ENCODE measurements at regions not wholly inside any gene's neighbourhood (a gene's known extent, or its start where the extent isn't known, plus 50 kb on each side); places are given as distances from the start of the nearest gene placed in this dataset.

DNA sequence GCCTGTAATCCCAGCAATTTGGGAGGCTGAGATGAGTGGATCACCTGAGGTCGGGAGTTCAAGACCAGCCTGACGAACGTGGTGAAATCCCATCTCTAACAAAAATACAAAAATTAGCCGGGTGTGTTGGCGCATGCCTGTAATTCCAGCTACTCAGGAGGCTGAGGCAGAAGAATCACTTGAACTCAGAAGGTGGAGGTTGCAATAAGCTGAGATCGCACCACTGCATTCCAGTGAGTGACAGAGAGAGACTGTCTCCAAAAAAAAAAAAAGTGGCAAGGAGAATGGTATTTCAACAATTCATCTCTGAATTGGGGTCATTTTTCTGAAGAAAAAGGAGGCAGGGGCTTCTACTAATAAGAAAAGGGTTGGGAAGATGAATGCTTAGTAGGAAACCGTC is 111.5 kb upstream of the NHSL1 start:
- no peak for DNase-seq

DNA sequence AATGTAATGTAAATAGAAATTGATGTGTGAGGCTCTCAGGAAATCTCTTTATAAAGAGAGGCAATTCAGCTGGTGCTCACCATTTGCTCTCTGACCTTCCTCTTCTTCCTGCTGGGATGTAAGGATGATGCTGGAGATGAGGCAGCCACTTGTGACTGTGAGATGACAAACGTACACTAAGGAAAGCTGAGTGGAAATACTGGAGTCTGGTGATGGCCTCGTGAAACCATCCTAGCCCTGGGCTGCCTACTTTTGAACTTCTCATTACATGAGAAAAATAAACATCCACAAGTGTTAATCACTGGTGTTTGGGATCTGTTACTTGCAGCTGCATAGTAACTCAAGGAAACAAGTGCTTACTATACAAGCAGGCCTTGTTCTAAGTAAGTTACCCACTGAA is 114.9 kb upstream of the NHSL1 start:
- DNase-seq: no peak

DNA sequence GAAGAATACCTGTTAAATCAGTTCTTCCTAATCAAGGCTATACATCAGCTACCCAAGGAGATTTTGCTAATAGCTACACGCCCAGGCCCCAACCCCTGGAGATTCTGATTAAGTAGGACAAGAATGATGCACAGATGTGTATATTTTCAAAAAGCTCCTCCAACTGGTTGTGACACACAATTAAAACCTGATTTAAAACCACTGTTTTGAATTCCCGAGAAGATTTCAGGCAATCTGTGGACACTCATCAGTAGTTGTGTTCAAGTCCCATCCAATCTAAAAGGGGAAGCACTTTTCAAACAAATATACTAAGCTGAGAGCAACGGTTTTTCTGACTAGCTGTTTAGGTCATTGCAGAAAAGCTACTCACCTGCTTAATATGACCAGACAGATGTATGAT is 118.9 kb upstream of the NHSL1 start:
- DNase-seq: no peak

DNA sequence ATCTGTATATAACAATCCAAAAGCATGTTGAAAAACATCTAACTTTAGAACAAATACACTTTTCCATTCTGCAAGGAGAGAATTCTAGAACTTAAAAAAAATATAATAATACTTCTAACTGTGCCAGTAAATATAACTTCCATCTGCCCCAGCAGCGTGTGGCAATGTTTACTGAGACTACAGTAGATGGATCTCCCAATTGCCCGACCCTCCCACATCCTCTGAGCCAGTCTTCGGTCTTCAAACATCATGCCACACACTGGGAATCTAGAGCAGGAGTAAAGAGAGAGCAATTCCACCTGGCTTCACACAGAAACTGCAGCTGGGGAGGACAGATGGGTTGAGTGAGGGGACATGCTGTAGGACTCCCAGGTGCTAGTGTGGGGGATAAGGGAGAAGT is 121.3 kb upstream of the NHSL1 start:
- no peak for DNase-seq

DNA sequence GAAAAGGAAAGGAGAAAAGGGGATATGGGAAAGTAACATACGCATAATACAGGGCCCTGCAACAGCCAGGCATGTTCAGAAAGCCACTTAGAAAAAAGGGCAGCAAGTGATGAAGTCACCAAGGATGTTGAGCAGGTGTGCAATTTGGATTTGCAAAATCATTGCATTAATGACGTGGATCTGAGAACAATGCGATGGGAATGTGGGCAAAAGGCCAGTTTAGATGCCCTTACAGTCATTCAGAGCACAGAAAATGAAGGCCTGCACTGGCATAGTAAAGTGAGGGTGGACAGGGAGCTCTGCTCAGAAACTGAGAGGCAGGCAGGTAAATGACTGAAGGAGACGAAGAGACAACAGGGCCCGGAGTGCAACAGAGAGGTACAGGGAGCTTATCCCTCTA is 123.7 kb upstream of the NHSL1 start:
- DNase-seq: peak; percentile 19

DNA sequence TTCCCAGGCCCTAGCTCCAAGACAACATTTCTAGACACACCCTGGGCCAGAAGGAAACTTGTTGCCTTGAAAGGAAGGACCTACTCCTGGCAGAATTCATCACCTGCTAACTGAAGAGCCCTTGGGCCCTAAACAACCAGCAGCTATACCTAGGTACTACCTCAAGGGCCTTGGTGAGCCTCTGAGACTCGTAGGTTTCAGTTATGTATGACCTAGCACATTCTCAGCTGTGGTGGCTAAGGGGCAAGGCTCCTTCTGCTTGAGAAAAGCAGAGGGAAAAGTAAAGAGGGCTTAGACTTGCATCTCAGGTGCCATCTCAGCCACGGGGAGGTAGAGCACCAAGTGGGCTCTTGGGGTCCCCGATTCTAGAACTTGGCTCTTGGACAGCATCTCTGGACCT is 132.3 kb upstream of the NHSL1 start:
- DNase-seq: no peak

DNA sequence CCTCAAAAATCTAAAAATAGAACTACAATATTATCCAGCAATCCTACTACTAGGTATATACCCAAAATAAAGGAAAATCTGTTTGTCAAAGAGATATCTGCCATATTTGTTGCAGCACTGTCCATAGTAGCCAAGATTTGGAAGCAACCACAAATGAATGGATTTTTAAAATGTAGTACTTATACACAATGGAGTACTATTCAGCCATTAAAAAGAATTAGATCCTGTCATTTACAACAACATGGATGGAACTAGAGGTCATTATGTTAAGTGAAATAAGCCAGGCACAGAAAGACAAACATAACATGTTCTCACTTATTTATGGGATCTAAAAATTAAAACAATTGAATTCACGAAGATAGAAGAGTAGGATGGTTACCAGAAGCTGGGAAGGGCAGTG is 135.7 kb upstream of the CCDC28A start:
- no peak for DNase-seq

DNA sequence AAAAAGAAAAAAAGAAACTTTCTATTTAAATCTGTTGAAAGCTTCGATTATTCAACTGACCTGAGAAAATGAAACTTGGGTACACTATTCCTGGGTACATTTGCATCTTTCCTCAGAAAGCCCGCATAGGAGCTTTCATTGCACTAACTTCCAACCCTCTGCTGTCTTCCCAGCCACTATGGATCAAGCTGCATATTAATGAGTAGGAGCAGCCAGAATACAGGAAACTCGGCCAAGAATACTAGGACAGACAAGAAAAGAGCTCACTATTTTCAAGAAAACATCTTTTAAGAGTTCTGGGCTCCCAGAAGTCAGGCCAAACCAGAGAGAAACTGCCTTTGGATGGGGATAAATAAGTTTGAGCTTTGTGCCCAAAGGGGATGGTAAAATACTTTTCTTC is 135.0 kb upstream of the CCDC28A start:
- no peak for DNase-seq

DNA sequence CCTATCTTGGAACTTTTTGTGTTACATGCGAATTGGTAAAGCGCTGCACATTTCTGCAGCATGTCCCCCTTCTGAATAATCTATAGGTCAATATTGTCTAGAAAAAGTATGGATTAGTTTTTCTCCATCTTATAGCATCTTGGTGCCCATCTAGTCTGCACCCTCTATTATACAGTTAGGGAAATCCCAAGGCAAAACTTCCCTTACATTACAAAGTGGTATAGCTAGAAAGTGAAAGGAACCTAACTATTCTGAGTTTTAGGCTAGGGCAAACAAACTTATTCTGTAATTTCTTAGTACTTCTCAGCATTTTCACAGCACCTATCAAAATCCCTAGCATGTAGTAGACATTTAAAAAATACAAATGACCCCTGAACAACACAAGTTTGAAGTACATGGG is 133.5 kb upstream of the CCDC28A start:
- no peak for DNase-seq

DNA sequence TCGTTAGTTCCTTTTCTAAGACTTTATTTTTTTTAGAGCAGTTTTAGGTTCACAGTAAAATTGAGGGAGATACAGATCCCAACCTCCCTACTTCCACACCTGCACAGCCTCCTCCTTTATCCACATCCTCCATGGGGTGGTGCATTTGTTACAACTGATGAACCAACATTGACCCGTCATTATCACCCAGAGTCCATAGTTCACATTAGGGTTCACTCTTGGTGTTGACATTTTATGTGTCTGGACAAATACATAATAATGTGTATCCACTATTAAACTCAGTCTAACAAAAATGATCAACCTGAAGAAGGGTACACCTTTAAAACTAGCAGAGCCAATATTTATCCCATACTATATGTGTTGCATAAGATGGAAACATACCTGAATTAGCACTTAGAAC is 130.4 kb upstream of the CCDC28A start:
- DNase-seq: no peak

DNA sequence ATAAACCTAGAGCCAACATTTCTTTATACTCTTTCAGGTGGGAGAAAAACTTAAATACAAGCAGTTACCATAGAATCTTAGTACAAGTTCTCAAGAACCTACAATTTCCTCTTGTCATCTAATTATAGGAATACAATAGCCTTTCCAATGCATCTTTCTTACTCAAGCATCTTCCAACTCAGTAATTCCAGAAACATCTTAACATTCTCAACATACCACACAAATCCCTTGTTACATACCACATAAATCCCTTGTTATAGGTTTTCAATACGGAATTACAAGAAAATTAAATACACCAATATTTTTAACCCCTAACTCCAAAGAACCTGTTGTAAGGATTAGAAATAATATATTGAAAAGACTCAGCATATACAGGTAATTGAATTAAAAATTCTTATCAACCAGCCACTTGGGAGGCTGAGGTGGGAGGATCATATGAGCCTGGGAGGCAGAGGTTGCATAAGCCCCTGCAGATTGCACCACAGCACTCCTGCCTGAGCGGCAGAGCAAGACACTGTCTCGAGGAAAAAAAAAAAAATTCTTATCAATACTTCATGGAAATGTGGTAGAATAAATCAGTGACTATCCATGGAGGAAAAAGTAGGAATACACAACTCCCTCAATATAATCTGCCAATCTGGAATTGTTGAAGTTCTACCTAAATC is 127.5 kb upstream of the CCDC28A start:
- DNase-seq: no peak

DNA sequence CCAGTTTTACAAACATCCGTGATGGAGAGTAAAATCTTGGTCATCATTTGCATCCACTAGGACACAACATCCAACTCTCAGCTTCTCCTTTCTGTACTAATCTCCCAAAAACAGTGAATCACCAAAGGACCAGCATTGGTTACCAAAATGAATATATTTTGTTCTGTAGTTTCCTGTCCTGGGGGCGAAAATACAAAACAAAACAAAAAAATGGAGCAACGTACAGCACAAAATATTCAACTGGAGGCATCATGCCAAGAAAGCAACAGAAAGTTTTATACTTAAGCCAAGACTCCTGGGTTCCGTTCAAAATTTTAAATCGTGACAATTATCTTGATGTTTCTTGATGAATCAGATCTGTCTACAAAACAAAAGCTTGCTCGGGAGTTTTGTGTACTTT is 126.6 kb upstream of the CCDC28A start:
- no peak for DNase-seq

DNA sequence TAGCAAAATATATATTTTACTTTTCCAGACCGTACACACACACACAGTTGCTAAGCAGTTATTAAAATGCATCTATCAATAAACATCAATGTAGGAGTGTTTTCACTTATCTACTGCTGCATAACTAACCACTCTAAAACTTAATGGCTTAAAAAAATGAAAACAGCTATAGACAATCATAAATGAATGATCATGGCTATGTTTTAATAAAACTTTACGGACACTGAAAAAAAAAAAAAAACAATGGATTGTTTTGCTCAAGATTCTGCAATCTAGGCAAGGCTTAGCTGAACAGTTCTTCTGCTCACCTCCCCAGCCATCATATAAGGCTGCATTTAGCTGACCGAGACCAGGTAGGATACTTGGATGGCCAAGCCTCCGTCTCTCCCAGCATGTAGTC is 125.4 kb upstream of the CCDC28A start:
- no peak for DNase-seq

DNA sequence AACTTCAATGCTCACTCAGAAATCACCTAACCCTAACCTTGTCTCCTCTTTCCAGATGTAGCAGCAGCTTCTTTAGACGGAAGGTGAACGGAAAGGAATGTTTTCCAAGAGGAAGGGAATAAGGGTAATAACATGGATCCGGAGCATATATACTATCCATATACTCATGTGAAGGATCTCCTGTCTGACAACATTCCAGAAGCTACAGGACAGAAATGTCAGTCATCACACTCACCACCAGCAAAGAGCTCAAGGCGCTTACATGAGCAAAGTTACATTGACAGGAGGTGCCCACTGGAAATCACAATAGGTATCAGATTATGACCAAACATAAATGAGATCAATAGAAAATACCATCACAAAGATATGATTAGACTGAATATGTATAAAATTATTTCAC is 122.1 kb upstream of the CCDC28A start:
- no peak for DNase-seq

DNA sequence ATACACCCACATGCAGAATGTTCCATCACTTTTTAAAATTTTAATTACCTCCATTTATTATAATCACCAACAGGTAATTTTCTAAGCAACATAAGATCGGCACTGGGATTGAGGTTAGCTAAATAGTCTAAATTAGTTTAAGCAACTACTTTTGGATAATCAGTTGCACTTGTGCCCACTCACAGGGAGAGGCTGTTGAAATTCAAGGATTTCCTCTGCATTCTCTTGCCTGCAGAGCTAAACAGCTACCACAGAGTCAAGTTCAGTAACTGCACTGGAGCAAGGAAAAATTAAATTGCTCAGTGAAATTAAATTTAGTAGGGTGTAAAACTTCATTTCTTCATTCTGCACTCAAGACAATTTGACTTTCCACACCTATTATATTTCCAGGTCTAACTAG is 120.7 kb upstream of the CCDC28A start:
- peak; percentile 71 for DNase-seq

DNA sequence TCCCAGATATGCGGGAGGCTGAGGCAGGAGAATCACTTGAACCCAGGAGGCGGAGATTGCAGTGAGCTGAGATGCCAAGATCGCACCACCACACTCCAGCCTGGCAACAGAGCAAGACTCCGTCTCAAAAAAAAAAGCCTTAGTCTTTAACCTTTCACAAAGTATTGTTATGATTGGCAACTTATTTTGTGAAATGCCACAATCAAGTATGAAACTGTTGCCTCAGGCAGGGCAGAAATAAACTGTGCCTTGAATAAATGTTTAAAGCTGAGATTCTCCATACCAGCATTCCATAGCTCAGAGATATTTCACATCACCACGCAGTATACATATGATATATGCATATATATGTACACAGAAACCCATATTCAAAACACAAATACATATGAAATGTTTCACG is 120.1 kb upstream of the CCDC28A start:
- DNase-seq: no peak

DNA sequence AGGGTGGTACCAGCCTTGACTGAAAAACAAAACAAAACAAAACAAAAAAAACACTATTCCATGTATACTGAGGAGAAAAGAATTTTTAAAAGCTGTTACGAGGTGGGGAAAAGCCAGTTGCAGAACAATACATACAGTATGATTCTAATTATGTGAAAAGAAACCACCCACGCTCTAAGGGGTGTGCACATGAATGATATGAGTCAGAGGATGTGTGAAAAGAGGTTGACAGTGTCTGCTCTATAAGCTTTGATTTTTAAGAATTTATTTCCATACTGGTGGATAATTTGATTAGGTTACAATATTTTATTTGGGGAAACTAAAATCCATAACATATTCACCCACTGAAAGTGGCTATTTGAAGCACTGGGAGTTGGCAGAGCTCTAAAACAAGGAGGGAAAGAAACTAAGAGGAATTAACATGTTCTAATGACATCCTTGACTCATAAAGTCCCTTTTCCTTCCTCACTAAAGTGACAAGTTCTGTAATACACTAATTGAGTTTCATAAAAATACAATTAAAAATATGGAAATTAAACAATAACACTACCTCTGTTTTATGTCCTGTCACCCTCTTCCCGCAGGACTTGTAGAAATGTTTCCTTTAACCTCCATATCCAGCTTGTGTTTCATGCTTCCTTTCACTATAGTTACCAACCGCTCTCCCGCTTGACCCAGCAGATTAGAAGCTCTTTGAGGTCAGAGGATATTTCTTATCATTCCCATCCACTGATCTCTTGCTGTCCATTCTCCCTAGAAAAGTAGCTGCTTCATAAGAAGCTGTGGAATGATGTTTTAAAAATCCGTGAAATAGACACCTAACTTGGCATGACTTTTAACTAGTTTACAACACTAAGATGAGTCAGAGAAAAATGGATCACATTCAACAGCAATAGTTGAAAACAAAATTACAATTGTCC is 118.6 kb upstream of the CCDC28A start:
- no peak for DNase-seq

DNA sequence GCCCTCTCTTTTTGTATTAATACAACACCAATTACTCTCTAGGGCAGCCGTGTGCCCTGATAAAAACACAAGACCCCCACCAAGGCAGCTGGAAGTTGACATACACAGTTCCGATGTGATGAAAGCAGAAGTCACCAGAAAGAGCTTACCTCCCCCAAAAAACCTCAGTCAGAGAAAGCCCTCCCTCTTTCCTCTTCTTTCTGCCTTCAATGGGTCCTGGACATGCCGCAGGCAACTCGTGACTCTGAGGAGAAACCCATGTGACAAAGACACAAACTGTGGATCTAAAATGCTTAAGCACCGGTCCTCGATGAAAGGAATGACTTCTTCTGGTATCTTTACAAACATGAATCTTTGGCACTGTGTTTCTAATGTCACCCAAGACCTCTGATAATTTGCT is 117.7 kb upstream of the CCDC28A start:
- no peak for DNase-seq

DNA sequence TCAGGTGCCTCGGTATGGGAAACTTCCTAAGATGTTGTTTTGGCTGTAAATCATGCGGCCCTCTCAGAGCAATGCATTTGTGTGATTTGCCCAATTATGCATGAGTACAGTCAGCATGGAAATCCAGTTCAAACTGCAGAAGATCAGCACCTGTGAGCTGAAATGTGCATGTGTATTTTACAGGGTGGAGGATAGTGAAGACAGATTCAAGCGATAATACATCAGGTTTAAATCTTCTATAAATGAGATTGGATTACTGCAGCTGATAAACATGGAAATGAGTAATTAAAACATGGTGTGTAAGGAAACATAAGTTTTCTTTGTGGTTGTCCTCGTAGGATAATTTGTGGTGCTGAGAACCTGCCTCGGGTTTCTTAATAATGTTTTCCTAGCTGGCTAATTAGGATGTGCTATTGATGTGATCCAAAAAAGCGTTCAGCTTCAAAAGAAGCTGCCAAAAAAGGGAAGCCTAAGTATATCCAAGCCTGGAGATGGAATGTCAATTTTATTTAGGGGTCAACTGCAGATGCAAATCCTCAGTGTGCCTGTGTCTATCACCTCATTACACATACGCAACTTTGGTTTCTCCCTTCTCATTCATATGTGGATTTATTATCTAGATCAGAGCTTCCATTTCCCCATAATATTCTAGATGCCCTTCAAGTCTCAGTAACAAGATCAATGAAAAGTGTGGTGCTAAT is 117.1 kb upstream of the CCDC28A start:
- DNase-seq: peak; percentile 50

DNA sequence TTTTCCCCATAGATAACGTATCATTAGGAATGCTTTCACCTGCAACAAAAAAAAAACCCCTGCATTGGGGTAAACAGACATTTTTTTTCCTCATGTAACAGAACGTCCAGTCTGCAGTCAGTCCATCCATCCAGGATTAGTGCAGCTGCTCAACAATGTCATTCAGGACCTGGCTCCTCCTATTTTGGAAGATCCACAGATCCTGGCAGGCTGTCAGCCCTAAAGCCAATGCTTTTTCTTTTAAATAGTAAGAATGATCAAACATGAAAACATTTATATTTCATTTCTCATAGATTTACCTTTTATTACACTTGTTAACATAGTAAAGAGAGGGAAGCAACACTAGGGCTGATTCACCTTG is 116.5 kb upstream of the CCDC28A start:
- no peak for DNase-seq

DNA sequence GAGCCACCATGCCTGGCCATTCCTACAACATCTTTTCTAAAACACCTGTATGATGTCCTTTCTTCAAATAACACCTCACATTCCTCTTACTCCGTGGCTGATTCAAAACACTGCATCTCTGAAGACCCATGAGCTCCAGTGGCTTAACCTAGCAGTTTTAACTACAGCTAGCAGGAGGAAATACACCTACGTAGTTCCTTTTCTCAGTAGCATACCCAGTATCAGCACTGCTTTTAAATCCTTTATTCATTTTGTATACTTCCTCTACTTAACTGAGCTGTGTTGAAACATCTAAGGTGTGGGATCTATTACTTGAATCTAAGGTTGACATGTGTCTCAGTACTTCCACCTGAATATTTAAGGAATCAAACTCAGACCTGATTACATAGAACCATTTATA is 113.6 kb upstream of the CCDC28A start:
- DNase-seq: no peak

DNA sequence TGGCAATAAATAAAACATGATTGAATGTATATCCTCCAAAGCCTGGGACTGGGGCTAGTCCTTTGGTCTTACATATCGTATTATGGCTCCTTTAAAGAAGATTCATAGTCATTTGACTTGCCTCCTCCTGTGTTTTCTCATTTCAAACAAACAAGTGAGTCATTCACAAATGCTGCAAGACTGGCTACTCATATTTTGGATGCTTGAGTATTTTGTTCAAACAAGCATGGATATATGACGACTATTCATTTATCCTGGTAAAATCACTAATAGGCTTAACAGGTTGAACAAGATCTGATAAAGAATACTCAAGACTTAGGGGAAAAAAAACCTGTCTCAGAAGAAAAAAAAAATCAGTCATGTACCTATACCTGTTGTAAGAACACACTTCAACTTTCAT is 111.1 kb upstream of the CCDC28A start:
- no peak for DNase-seq

DNA sequence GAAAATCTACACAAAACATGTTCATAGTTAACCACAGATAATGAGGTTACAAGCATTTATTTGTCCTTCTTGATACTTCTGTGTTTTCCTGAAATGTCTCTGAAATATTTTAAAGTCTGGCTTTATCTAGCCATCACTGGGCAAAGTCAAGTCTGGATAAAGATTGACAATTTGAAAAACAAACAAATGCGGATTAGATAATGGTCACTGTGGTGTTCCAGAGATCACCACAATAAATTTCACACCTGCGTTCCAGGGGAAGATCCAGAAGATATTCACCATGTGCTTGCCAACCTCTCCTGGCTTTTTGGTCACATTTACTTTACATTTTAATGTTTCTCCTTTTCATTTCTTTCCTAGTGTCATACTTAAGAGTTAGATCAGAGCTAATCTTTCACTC is 109.7 kb upstream of the CCDC28A start:
- DNase-seq: no peak

DNA sequence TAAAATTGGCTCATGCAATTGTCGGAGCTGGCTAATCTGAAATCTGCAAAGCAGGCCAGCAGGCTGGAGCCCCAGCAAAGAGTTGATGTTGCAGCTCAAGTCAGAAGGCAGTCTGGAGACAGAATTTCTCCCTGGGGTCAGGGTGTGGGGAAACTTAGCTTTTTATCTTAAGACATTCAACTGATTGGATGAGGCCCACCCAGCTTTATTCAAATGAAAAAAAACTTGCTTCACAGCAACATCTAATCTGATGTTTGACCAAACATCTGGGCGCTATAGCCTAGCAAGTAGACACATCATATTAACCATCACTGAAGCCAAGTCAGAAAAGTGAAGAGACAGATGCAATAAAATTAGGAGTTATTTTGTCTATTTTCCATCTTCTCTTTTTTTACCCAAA is 108.8 kb upstream of the CCDC28A start:
- no peak for DNase-seq

Data from NCI-H1105 treated with DMSO at 0.1 percent for 48 hours (cell line).